GM12891 (cell line): ENCODE measurements at regions not wholly inside any gene's neighbourhood (a gene's known extent, or its start where the extent isn't known, plus 50 kb on each side); places are given as distances from the start of the nearest gene placed in this dataset.

ENCODE experiments used
- PAX5 ChIP-seq: IDR thresholded peaks from 2 replicates; pipeline ENCODE4 v1.6.1; 2011; ENCODE audit warnings: low read length, moderate library complexity, mild to moderate bottlenecking; ENCODE audit not compliant: insufficient read depth, severe bottlenecking
- POLR2A ChIP-seq: IDR thresholded peaks from 2 replicates; pipeline ENCODE4 v1.6.1; 2011; ENCODE audit warnings: low read depth, low read length, control low read depth
- POLR2AphosphoS5 ChIP-seq: IDR thresholded peaks from 2 replicates; pipeline ENCODE4 v1.6.1; 2011; ENCODE audit warnings: low read depth, low read length, control low read depth
- TAF1 ChIP-seq: IDR thresholded peaks from 2 replicates; pipeline ENCODE4 v1.6.1; 2011; ENCODE audit warnings: low read depth, low read length, control low read depth

GRCh38 chr1:244302876-244303609 lies 148.7 kb downstream of the ADSS2 start:
- TF ChIP-seq POLR2AphosphoS5 (no peak), PAX5 (no peak), POLR2A (no peak), TAF1 (no peak)
